Liver (tissue), 8 donors: ENCODE measurements at regions not wholly inside any gene's neighbourhood (a gene's known extent, or its start where the extent isn't known, plus 50 kb on each side); places are given as distances from the start of the nearest gene placed in this dataset.

Experiments
- DNase-seq: peaks from one replicate; pipeline ENCODE4 v3.0.0-alpha.2; 2017; ENCODE audit warnings: low spot score
- H3K27ac ChIP-seq, 2 donors: one replicate each; pipeline ENCODE4 v1.7.0; 2013; ENCODE audit warnings: inconsistent platforms in 2 of 2, low read length in 2 of 2, control low read depth in 1 of 2, low read depth in 1 of 2, mild to moderate bottlenecking in 1 of 2
- H3K27me3 ChIP-seq, 4 donors: one replicate each; pipeline versions ENCODE4 v1.6.1 to v1.7.0; 2013; ENCODE audit warnings: low read length in 3 of 4, inconsistent platforms in 1 of 4, mild to moderate bottlenecking in 1 of 4, moderate library complexity in 1 of 4; ENCODE audit not compliant: control insufficient read depth in 4 of 4, insufficient read depth in 4 of 4
- H3K36me3 ChIP-seq, 4 donors: one replicate each; pipeline versions ENCODE4 v1.6.1 to v1.7.0; 2013; ENCODE audit warnings: low read length in 3 of 4, mild to moderate bottlenecking in 3 of 4, low read depth in 1 of 4, moderate library complexity in 1 of 4; ENCODE audit not compliant: control insufficient read depth in 4 of 4, insufficient read depth in 3 of 4
- H3K4me1 ChIP-seq, 4 donors: one replicate each; pipeline versions ENCODE4 v1.6.1 to v1.7.0; 2013; ENCODE audit warnings: low read length in 3 of 4, mild to moderate bottlenecking in 3 of 4, moderate library complexity in 1 of 4; ENCODE audit not compliant: control insufficient read depth in 4 of 4, insufficient read depth in 4 of 4
- H3K4me3 ChIP-seq, 3 donors: one replicate each; pipeline versions ENCODE4 v1.6.1 to v1.7.0; 2013; ENCODE audit warnings: low read length in 3 of 3, control low read depth in 1 of 3, low read depth in 1 of 3, mild to moderate bottlenecking in 1 of 3
- H3K9ac ChIP-seq, 2 donors: one replicate each; pipeline ENCODE4 v1.7.0; 2013; ENCODE audit warnings: low read length in 2 of 2, mild to moderate bottlenecking in 2 of 2, moderate library complexity in 2 of 2, control low read depth in 1 of 2, low read depth in 1 of 2
- H3K9me3 ChIP-seq, 4 donors: one replicate each; pipeline versions ENCODE4 v1.6.1 to v1.7.0; 2013; ENCODE audit warnings: low read length in 3 of 4; ENCODE audit not compliant: control insufficient read depth in 4 of 4
- EGR1 ChIP-seq, 2 donors: IDR thresholded peaks; 2 replicates each; pipeline ENCODE4 v1.6.1; 2016 to 2018; ENCODE audit warnings: antibody characterized with exemption in 2 of 2, low read depth in 2 of 2
- FOXA1 ChIP-seq: IDR thresholded peaks from 2 replicates; pipeline ENCODE4 v1.6.1; 2016; ENCODE audit warnings: antibody characterized with exemption
- FOXA2 ChIP-seq: IDR thresholded peaks from 2 replicates; pipeline ENCODE4 v1.6.1; 2016; ENCODE audit warnings: antibody characterized with exemption
- GABPA ChIP-seq, 2 donors: IDR thresholded peaks in 1 of 2; conservative IDR thresholded peaks in 1 of 2; 2 replicates each; pipeline ENCODE4 v1.6.1; 2016; ENCODE audit warnings: antibody characterized with exemption in 2 of 2, mild to moderate bottlenecking in 1 of 2, moderate library complexity in 1 of 2
- HNF4A ChIP-seq, 2 donors: conservative IDR thresholded peaks; 2 replicates each; pipeline ENCODE4 v1.6.1; 2016; ENCODE audit warnings: antibody characterized with exemption in 2 of 2, mild to moderate bottlenecking in 2 of 2
- HNF4G ChIP-seq: IDR thresholded peaks from 2 replicates; pipeline ENCODE4 v1.6.1; 2016; ENCODE audit warnings: antibody characterized with exemption
- JUND ChIP-seq, 2 donors: IDR thresholded peaks; 2 replicates each; pipeline ENCODE4 v1.6.1; 2016; ENCODE audit warnings: antibody characterized with exemption in 2 of 2
- NR2F2 ChIP-seq: IDR thresholded peaks from 2 replicates; pipeline ENCODE4 v1.6.1; 2016; ENCODE audit warnings: antibody characterized with exemption
- RXRA ChIP-seq, 2 donors: IDR thresholded peaks; 2 replicates each; pipeline ENCODE4 v1.6.1; 2017 to 2018; ENCODE audit warnings: antibody characterized with exemption in 2 of 2, mild to moderate bottlenecking in 1 of 2
- SP1 ChIP-seq: IDR thresholded peaks from 2 replicates; pipeline ENCODE4 v1.6.1; 2018; ENCODE audit warnings: antibody characterized with exemption, mild to moderate bottlenecking
- TAF1 ChIP-seq: conservative IDR thresholded peaks from 2 replicates; pipeline ENCODE4 v1.6.1; 2016; ENCODE audit warnings: antibody characterized with exemption, mild to moderate bottlenecking
- YY1 ChIP-seq: IDR thresholded peaks from 2 replicates; pipeline ENCODE4 v1.6.1; 2016; ENCODE audit warnings: antibody characterized with exemption, mild to moderate bottlenecking
- WGBS: extraction: QIAGEN DNeasy Blood & Tissue Kit; methylation state at CpG from one replicate; pipeline ENCODE4 v1.1.7; 2013; 5-methylcytosine and 5-hydroxymethylcytosine counted together
- TF ChIP-seq, protein P1 (sequence below): fragments of 150-350 bp; IDR thresholded peaks from 2 replicates; pipeline ENCODE4 v1.5.1; 2017; ENCODE audit warnings: improper control_type of control experiment, low read depth, low read length; ENCODE audit not compliant: missing input control
- TF ChIP-seq, protein P2 (sequence below): IDR thresholded peaks from 2 replicates; pipeline ENCODE4 v1.6.1; 2016; ENCODE audit warnings: antibody characterized with exemption
- TF ChIP-seq, protein P3 (sequence below): IDR thresholded peaks from 2 replicates; pipeline ENCODE4 v1.6.1; 2016; ENCODE audit warnings: antibody characterized with exemption
- TF ChIP-seq, protein P4 (sequence below): IDR thresholded peaks from 2 replicates; pipeline ENCODE4 v1.6.1; 2016; ENCODE audit warnings: antibody characterized with exemption
- donor health status: healthy.
- donor health status: healthy.
- donor health status: healthy.
- donor health status: healthy.
- donor health status: healthy.

DNA sequence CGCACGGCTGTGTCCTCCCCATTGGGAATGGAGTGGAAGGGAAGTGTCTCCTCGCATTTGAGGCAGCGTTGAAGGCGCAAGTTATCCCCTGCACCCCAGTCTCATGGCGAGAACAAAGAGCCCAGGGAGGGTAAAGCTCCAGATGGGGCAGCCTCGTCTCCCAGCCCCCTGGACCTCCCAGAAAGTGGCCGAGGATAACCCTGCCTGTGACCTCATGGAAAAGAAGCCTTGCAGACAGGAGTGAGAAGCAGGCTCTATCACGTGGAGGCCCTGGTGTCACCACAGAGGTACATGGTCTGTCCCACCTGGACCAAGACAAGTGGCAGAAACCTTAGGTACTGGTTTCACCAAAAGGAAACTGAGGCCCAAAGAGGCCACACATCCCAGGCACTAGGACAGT lies 134.8 kb upstream of the RPS6KA2 start:
- peaks cover 0 to 5% (median 5%) of the 10 kb centered on the region in 4 donors for H3K4me1 ChIP-seq
- no peak overlapping the region for H3K27ac ChIP-seq
- no peak overlapping the region for H3K9ac ChIP-seq
- H3K36me3 ChIP-seq = no peaks in the 10 kb centered on the region
- no peaks in the 10 kb centered on the region for H3K27me3 ChIP-seq
- H3K4me3 ChIP-seq = no peak overlapping the region
- TF ChIP-seq, protein P1, sequence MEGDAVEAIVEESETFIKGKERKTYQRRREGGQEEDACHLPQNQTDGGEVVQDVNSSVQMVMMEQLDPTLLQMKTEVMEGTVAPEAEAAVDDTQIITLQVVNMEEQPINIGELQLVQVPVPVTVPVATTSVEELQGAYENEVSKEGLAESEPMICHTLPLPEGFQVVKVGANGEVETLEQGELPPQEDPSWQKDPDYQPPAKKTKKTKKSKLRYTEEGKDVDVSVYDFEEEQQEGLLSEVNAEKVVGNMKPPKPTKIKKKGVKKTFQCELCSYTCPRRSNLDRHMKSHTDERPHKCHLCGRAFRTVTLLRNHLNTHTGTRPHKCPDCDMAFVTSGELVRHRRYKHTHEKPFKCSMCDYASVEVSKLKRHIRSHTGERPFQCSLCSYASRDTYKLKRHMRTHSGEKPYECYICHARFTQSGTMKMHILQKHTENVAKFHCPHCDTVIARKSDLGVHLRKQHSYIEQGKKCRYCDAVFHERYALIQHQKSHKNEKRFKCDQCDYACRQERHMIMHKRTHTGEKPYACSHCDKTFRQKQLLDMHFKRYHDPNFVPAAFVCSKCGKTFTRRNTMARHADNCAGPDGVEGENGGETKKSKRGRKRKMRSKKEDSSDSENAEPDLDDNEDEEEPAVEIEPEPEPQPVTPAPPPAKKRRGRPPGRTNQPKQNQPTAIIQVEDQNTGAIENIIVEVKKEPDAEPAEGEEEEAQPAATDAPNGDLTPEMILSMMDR = no peak
- no peak for TF ChIP-seq GABPA (IDR thresholded peaks at IDR 0.05 in 1 of 2, conservative IDR thresholded peaks at IDR 0.05 in 1 of 2)
- TF ChIP-seq HNF4G = no peak
- H3K9me3 ChIP-seq = no peaks in the 10 kb centered on the region
- DNase-seq = no peak
- 86% methylated on average over 9 of the region's 9 CpGs for WGBS

DNA sequence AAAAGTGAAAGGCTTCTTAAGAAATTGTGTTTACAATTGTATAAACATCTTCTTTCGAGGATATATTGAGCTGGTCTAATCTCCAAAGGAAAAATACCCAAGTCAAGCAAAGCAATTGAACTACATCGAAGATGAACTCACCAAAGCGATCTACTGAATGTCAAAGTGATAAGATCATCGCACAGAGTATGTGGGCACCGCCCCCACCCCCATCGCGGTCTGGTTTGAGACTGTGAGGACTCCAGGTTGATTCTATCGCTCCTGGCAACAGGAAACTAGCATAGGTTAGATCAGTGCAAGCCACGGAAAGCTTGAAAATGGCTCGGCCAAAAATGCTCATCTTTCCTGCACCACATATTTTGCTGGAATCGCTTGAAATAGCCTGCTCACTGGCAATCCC lies 133.2 kb upstream of the RPS6KA2 start:
- H3K4me3 ChIP-seq = no peak overlapping the region
- H3K27ac ChIP-seq = no peak overlapping the region
- no peak for DNase-seq
- H3K4me1 ChIP-seq = no peaks in the 10 kb centered on the region
- no peaks in the 10 kb centered on the region for H3K36me3 ChIP-seq
- H3K9me3 ChIP-seq = no peaks in the 10 kb centered on the region
- no peak for TF ChIP-seq TAF1
- TF ChIP-seq, protein P2, sequence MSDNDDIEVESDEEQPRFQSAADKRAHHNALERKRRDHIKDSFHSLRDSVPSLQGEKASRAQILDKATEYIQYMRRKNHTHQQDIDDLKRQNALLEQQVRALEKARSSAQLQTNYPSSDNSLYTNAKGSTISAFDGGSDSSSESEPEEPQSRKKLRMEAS = no peak
- no peak for TF ChIP-seq JUND (IDR thresholded peaks at IDR 0.05)
- no peak for TF ChIP-seq EGR1 (IDR thresholded peaks at IDR 0.05; ENCODE audit: low read depth in 2 of 2)
- no peak for TF ChIP-seq YY1
- no peak for TF ChIP-seq FOXA2
- TF ChIP-seq, protein P3, sequence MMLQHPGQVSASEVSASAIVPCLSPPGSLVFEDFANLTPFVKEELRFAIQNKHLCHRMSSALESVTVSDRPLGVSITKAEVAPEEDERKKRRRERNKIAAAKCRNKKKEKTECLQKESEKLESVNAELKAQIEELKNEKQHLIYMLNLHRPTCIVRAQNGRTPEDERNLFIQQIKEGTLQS = no peak
- TF ChIP-seq, protein P1 = no peak
- no peak for TF ChIP-seq FOXA1
- TF ChIP-seq, protein P4, sequence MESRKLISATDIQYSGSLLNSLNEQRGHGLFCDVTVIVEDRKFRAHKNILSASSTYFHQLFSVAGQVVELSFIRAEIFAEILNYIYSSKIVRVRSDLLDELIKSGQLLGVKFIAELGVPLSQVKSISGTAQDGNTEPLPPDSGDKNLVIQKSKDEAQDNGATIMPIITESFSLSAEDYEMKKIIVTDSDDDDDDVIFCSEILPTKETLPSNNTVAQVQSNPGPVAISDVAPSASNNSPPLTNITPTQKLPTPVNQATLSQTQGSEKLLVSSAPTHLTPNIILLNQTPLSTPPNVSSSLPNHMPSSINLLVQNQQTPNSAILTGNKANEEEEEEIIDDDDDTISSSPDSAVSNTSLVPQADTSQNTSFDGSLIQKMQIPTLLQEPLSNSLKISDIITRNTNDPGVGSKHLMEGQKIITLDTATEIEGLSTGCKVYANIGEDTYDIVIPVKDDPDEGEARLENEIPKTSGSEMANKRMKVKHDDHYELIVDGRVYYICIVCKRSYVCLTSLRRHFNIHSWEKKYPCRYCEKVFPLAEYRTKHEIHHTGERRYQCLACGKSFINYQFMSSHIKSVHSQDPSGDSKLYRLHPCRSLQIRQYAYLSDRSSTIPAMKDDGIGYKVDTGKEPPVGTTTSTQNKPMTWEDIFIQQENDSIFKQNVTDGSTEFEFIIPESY = no peak
- TF ChIP-seq HNF4G = no peak
- no peak for TF ChIP-seq GABPA (IDR thresholded peaks at IDR 0.05 in 1 of 2, conservative IDR thresholded peaks at IDR 0.05 in 1 of 2)
- TF ChIP-seq HNF4A (conservative IDR thresholded peaks at IDR 0.05) = no peak
- TF ChIP-seq SP1 = no peak
- TF ChIP-seq RXRA (IDR thresholded peaks at IDR 0.05) = no peak
- TF ChIP-seq NR2F2 = no peak
- 86% methylated on average over 11 of the region's 11 CpGs for WGBS
- H3K9ac ChIP-seq = no peak overlapping the region
- no peaks in the 10 kb centered on the region for H3K27me3 ChIP-seq
